Transverse colon (tissue), 4 donors: ENCODE measurements at regions not wholly inside any gene's neighbourhood (a gene's known extent, or its start where the extent isn't known, plus 50 kb on each side); places are given as distances from the start of the nearest gene placed in this dataset.

ENCODE experiments used
- DNase-seq: peaks from one replicate; pipeline ENCODE4 v3.0.0-alpha.2; 2019
- H3K27ac ChIP-seq, 4 donors: fragments of 200-600 bp; sonication (generic); 2 replicates each; pipeline ENCODE4 v1.5.1; 2016 to 2018; ENCODE audit warnings: inconsistent platforms in 4 of 4
- H3K27me3 ChIP-seq: fragments of 200-600 bp; sonication (generic); 2 replicates; pipeline ENCODE4 v1.5.1; 2017; ENCODE audit warnings: inconsistent platforms
- H3K36me3 ChIP-seq, 4 donors: fragments of 200-600 bp; sonication (generic); 2 replicates each; pipeline ENCODE4 v1.5.1; 2017 to 2019; ENCODE audit warnings: inconsistent platforms in 4 of 4
- H3K4me1 ChIP-seq, 4 donors: fragments of 200-600 bp; sonication (generic); 2 replicates each; pipeline ENCODE4 v1.5.1; 2017 to 2020; ENCODE audit warnings: inconsistent platforms in 4 of 4
- H3K4me3 ChIP-seq, 4 donors: fragments of 200-600 bp; sonication (generic); 1 replicate in 1 of 4; 2 replicates in 3 of 4; pipeline versions ENCODE4 v1.5.1 to v1.6.1; 2017 to 2019; ENCODE audit warnings: inconsistent platforms in 4 of 4
- H3K9me3 ChIP-seq, 2 donors: fragments of 200-600 bp; sonication (generic); 2 replicates each; pipeline ENCODE4 v1.5.1; 2017 to 2019; ENCODE audit warnings: inconsistent platforms in 2 of 2
- CTCF ChIP-seq, 5 experiments: fragments of 200-600 bp in 3 of 5; fragments of 450-650 bp in 2 of 5; sonication (generic) in 3 of 5; IDR thresholded peaks; 1 replicate in 2 of 5; 2 replicates in 3 of 5; pipeline ENCODE4 v1.5.1; 2016 to 2017; ENCODE audit warnings: antibody characterized with exemption in 5 of 5, inconsistent platforms in 3 of 5, mild to moderate bottlenecking in 2 of 5, moderate library complexity in 1 of 5
- EP300 ChIP-seq: sonication (generic); formaldehyde crosslinking; IDR thresholded peaks from one replicate; pipeline ENCODE4 v1.6.1; 2017; ENCODE audit warnings: antibody characterized with exemption, low read depth
- POLR2A ChIP-seq: fragments of 450-650 bp; IDR thresholded peaks from one replicate; pipeline ENCODE4 v1.6.1; 2016; ENCODE audit warnings: antibody characterized with exemption, mild to moderate bottlenecking, moderate library complexity
- POLR2AphosphoS5 ChIP-seq, 3 donors: sonication (generic); formaldehyde crosslinking; IDR thresholded peaks; one replicate each; pipeline ENCODE4 v1.6.1; 2016; ENCODE audit warnings: antibody characterized with exemption in 3 of 3
- WGBS, 2 donors: methylation state at CpG; one replicate each; pipeline ENCODE4 v1.1.5; 2018; ENCODE audit warnings: low coverage in 1 of 2; 5-methylcytosine and 5-hydroxymethylcytosine counted together
- in situ Hi-C, 4 donors: fragments of 200-750 bp; cut with MboI; loops; one replicate each; pipeline versions ENCODE4 v1.15.0 to v1.15.1; 2017; ENCODE audit warnings: low sequenced_read_pairs in 3 of 4, low pct_ligation_motif_present in 1 of 4, low pct_unique_long_range_greater_than_20kb in 1 of 4
- intact Hi-C: fragments of 100-400 bp; cut with DNase I; formaldehyde crosslinking; loops from one replicate; pipeline ENCODE4 v1.15.1; 2023; ENCODE audit warnings: low total_unique reads

- no peak overlapping the region for H3K27ac ChIP-seq
- in situ Hi-C loops, result no loop called here
- intact Hi-C loops, result no loop called here
- H3K9me3 ChIP-seq, result no peaks in the 10 kb centered on the region
- WGBS, 2 donors, result 94 to 100% methylated on average over 1 of the region's 1 CpG
- no peaks in the 10 kb centered on the region for H3K4me1 ChIP-seq
- DNase-seq, result no peak
- no peak overlapping the region for H3K4me3 ChIP-seq
- no peaks in the 10 kb centered on the region for H3K36me3 ChIP-seq
- no peak for TF ChIP-seq EP300
- no peak for TF ChIP-seq POLR2AphosphoS5 (IDR thresholded peaks at IDR 0.05)
- no peak for TF ChIP-seq CTCF (IDR thresholded peaks at IDR 0.05)
- no peak for TF ChIP-seq POLR2A
- no peaks in the 10 kb centered on the region for H3K27me3 ChIP-seq
These were observed 58.1 kb upstream of the NR2F2 start for GRCh38 chr15:96272427-96272826.

- no peaks in the 10 kb centered on the region for H3K27me3 ChIP-seq
- H3K9me3 ChIP-seq, result no peaks in the 10 kb centered on the region
- no peaks in the 10 kb centered on the region for H3K4me1 ChIP-seq
- 83 to 90% methylated on average over 9 to 15 of the region's 15 CpGs for WGBS, 2 donors
- in situ Hi-C loops, result no loop called here
- TF ChIP-seq POLR2AphosphoS5 (IDR thresholded peaks at IDR 0.05), result no peak
- TF ChIP-seq CTCF (IDR thresholded peaks at IDR 0.05), result no peak
- no peak for TF ChIP-seq POLR2A
- no peak for TF ChIP-seq EP300
- no peaks in the 10 kb centered on the region for H3K36me3 ChIP-seq
- no peak for DNase-seq
- no peak overlapping the region for H3K4me3 ChIP-seq
- no peak overlapping the region for H3K27ac ChIP-seq
- intact Hi-C loops, result no loop called here
These were observed 57.0 kb upstream of the NR2F2 start for GRCh38 chr15:96273317-96274086.

GRCh38 chr15:96274087-96274440, 56.4 kb upstream of the NR2F2 start:
- TF ChIP-seq CTCF (IDR thresholded peaks at IDR 0.05), result no peak
- TF ChIP-seq EP300, result no peak
- no peak for TF ChIP-seq POLR2A
- TF ChIP-seq POLR2AphosphoS5 (IDR thresholded peaks at IDR 0.05), result no peak
- H3K36me3 ChIP-seq, result no peaks in the 10 kb centered on the region
- H3K27me3 ChIP-seq, result no peaks in the 10 kb centered on the region
- no peaks in the 10 kb centered on the region for H3K9me3 ChIP-seq
- 80 to 82% methylated on average over 7 of the region's 7 CpGs for WGBS, 2 donors
- no peak overlapping the region for H3K4me3 ChIP-seq
- in situ Hi-C loops, result no loop called here
- no peak overlapping the region for H3K27ac ChIP-seq
- intact Hi-C loops, result no loop called here
- no peak for DNase-seq
- H3K4me1 ChIP-seq, result no peaks in the 10 kb centered on the region

- in situ Hi-C loops (no loop called here), intact Hi-C loops (no loop called here)
- Histone ChIP-seq H3K27me3 (no peaks in the 10 kb centered on the region), H3K36me3 (no peaks in the 10 kb centered on the region), H3K27ac (no peak overlapping the region), H3K4me1 (no peaks in the 10 kb centered on the region), H3K9me3 (no peaks in the 10 kb centered on the region), H3K4me3 (no peak overlapping the region)
- TF ChIP-seq EP300 (no peak), POLR2AphosphoS5 (IDR thresholded peaks at IDR 0.05) (no peak), CTCF (IDR thresholded peaks at IDR 0.05) (no peak), POLR2A (no peak)
- WGBS, 2 donors, result 54 to 60% methylated on average over 2 of the region's 2 CpGs
- no peak for DNase-seq
These were observed 55.8 kb upstream of the NR2F2 start for GRCh38 chr15:96274698-96275097.
